Stimulated activated CD4-positive, alpha-beta T cell treated with anti-CD3 and anti-CD28 coated beads, Interleukin-15, amount 100 ng/mL, for 48 hours (primary cell): ENCODE measurements at regions not wholly inside any gene's neighbourhood (a gene's known extent, or its start where the extent isn't known, plus 50 kb on each side); places are given as distances from the start of the nearest gene placed in this dataset.

ENCODE experiments used
- DNase-seq, 2 donors: peaks; one replicate each; pipeline ENCODE4 v3.0.0-alpha.2; 2020; ENCODE audit warnings: low read depth in 2 of 2

DNA sequence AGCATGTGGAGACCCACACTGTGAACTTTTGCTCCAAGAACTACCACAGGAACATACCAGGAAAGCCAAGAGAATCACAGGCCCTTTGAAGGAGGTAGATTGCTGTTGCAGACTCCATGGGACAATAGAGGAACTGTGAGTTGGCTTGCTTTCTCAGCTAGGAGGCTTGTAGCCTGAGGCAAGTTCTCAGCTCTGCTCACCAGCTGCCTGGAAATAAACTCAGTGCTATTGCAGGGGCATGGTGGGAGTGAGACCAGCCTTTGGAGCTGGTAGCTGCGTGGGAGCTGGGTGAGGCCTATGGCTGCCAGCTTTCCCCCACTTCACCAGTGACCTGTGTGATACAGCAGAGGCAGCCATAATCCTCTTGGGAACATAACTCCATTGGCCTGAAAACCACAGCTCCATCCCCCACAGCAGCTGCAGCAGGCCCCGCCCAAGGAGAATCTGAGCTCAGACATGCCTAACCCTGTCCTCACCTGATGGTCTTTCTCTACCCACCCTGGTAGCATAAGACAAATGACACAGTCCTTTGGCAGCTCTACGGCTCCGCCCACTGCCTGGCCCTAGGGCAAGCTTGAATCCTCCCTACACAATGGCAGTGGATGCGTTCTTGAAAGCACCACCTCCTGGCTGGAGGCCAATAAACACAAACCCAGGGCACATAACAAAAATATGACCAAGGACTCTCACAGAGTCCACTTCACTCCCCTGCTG is 389.5 kb downstream of the KIF4B start:
- no peak for DNase-seq

DNA sequence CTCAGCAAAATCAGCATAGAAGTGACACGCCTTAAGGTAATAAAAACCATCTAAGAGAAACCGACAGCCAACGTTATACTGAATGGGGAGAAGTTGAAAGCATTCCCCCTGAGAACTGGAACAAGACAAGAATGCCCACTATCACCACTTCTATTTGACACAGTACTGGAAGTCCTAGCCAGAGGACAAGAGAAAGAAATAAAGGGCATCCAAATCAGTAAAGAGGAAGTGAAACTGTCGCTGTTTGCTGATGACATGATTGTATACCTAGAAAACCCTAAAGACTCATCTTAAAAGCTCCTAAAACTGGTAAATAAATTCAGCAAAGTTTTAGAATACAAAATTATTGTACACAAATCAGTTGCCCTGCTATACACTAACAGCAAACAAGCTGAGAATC is 393.3 kb downstream of the KIF4B start:
- no peak for DNase-seq

DNA sequence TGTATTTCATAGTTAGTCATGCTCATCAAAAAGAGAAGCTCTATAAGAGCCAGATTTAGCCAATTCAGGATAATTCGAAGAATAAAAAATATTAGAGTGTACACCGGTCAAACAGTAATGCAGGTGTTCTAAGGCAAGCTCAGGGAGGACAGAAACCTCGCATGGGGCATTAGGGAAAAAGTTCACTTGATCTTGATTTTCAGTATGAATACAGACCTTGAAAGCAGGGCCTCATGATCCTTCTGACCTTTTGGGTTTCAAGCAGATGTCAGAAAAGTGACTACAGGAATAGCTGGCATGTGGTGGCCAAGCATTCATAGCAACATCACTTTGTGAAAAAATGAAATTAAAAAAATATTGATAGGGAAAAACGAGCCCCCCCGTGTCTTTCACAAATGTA is 394.9 kb downstream of the KIF4B start:
- DNase-seq: no peak

DNA sequence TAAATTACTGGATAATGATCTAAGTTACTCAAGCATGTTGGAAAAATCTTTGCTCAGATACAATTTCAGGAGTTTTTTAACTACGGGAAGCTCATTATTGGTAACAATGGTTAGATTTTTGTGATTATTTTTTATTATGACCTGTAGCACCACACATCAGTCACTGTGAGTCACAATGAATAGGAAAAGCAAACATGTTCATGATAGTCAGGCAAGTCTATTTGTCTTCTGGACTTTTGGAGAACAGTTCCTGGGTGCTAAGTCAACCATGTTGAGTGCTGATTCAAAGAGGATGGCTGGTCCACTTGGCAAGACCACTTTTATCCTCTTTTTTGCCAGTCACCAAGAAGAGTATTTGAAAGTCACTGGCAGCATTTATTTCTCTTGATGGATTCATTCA is 403.2 kb downstream of the KIF4B start:
- no peak for DNase-seq

DNA sequence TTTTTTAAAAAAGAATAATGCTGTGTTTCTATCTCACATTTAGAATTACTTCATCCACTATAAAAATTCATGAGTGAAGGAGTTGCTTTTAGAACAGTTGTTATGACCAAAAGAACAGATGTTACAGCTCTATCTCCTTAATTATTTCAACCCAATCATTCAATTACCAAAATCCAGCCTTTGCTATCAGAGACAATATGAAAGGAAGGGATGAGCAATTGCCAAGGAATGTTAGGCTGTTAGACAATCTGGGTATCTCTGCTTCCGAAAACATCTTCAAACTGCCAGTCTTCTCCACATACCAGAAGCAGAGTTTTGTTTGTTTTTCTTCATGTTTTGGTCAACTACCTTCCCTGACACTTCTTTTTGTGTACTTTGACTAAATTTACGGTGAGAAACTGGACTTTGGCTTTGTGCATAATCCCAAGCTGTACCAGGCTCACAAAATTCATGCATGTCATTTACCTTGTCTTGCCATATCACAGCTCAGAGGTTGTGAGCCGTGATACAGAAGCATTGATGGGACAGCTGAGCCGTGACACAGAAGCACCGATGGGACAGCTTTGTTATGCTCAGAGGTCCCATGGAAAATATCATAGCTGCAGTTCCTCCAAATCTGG is 405.5 kb downstream of the KIF4B start:
- no peak for DNase-seq

DNA sequence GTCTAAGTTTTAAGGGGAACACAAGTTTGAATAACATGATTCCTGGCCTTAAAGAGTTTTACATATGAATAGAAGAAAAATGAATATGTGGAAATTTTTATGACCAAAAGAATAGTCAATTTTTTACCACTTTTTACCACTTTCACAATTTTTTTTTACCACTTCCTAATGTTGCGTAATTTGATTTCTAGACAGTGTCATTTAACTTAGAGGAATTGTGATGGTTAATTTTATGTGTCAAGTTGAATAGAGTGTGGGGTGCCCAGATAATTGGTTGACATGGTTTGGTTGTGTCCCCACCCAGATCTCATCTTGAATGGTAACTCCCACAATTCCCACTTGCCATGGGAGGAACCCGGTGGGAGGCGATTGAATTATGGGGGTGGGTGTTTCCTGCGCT is 416.6 kb downstream of the KIF4B start:
- DNase-seq: no peak

DNA sequence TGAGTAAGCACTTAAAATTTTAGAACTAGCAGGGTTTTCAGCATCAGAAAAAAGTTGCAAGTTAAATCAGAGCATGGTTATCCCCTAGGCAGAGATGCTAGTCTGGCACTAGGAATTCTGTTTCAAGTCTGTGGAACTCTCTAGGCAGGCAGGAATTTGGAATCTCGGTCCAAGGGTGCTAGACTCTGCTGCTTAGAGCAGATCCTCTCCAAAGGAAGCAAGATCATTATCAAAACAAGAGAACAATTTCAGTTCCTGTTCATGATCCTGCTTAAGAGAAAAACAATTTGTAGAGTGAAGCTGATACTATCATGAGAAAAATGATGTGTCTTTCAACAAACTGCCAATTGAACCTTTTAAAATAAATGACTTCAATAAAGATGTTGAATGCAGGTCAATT is 420.7 kb downstream of the KIF4B start:
- DNase-seq: no peak

DNA sequence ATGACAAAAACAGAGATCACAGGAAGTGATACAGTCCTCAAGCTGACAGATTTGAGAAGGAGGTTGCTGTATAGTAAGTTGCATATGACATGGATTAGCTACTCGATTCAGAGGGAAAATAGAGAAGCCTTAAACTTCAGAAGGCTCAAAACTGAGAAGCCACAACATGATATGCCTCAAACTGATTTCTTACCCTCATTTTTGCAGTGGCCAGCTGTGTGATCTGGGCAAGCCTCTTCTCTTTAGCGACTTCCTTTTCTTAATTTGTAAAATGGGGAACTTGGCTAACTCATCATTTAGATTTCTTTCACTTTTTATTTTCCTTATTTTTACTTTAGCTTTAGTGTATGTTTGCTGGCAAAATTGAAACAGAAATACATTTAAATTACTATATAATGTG is 421.1 kb downstream of the KIF4B start:
- no peak for DNase-seq

DNA sequence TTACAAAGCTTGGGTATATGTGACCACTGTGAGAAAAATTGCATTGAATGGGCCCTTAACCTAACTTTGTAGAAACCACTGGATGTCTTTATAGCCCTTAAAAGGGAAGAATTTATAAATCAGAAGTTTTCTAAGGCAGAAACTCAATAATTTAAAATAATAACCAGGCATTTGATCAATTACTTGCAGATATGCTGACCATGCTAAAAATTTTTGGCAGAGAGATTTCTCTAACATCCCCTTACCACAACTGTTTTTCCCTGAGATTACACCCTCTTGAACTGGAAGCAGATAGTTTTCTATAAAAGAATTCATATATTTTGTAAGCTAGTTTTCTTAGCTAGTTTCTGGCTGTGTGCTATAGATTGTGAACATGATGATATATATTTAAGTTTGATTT is 428.3 kb downstream of the KIF4B start:
- DNase-seq: no peak

DNA sequence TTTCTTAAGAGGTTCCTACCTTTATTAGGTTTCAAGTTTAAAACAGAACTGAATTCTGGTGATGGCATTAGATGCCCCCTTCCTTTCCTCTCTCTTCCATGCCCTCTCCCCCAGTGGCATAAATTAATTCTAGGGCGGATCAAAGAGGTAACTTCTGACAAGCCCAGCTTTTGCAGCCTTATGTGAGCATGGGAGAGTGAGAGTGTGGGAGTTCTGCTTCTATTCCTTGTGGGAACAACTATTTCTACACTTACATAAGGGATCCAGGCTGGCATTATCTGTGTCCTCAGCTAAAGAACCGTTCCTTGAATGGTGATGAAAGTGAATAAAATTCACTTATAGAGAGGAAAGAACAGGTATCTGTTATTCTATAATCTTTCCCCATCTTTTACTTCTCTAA is 437.6 kb downstream of the KIF4B start:
- no peak for DNase-seq

DNA sequence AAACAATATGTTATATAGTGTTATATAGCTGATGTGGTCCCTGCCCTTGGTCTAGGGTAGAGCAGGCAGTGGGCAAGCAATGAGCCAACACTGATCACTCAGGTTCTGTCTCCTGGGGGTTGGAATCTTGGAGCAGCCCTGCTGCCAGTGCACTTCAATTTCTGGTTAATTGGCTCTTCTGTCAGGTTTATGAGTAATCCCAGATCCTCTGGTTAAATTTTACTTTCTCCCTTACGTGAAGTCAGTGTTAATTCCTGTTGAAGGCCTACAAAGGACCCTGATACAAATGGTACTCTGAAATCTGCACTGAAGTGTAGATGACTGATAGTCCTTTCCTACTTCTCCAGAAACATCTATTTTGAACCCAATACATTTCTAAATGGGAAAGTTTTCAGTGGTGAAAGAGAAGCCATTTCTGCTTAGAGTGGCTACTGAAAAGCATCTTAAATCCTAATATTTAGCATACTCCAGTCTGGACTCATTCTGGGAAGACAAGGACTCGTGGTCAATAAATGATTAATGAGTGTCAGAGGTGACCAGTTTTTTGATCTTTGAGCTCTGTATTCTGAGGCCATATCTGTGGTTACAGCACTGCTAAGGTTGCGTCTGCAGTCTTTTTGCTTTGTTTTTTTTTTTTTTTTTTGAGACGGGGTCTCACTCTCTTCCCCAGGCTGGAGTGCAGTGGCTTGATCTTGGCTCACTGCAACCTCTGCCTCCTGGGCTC is 442.4 kb downstream of the KIF4B start:
- no peak for DNase-seq

DNA sequence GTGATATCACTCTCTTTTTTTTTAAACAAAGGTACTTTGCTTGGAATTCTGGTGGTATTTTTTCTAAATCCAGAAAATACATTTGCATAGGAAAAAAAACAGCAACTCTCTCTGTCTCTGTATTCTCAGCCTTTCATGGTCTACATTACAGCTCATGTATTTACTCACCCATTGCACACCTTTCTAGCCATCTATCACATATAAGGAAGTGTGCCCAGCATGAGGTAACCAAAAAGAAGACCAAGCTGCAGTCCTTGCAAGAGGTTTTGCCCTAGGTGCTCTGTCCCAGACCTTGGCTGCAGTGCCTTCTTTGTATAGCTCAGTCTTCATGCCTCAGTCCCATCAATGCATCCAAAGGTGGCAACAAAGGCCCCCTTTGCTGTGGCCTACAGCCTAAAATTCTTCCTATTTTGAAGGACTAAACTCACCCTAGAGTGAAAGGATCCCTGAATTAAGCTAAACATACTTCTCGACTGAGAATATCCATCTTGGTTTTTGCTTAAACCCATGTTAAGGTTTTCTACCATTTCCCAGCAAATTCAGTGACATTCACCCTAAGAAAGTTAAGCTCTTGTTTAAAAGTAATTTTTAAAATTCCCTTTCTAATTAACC is 446.4 kb downstream of the KIF4B start:
- DNase-seq: no peak

DNA sequence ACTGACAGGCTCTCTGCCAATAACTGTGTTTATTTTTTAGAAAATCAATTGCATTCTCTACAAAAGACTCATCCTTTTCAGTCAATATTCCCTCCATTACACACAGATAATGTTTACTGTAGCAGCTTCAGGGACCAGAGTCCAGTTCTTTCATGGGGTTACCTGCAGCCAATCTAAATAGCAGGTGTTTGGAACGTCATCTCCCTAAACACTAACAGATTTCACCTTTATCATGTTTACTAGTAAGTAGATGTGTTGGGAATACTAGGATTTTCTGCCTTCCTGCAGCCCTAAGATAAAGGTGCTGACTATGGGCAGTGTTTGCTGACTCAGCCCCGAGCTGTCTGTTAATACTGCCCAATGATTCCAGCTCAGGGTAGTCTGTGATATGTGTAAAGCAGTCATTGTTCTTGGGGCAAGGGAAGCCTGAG is 447.0 kb downstream of the KIF4B start:
- DNase-seq: no peak

DNA sequence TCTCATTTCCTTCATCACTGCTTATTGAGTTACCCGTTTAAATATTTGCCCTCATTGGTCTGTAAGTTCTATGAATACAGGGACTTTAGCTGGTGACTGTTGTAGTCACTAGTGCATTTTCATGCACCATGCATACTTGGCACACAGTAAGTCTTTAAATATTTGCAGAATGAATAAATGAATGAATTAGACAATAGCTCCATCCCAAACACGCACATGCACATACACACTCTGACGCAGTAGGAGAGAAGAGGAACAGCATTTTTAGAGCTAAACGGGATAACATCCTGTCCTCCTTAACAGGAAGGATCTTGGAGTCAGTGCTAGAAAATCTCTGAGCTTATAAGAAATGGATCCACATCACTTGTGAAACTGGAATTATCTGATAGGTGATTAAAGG is 447.7 kb downstream of the KIF4B start:
- no peak for DNase-seq

DNA sequence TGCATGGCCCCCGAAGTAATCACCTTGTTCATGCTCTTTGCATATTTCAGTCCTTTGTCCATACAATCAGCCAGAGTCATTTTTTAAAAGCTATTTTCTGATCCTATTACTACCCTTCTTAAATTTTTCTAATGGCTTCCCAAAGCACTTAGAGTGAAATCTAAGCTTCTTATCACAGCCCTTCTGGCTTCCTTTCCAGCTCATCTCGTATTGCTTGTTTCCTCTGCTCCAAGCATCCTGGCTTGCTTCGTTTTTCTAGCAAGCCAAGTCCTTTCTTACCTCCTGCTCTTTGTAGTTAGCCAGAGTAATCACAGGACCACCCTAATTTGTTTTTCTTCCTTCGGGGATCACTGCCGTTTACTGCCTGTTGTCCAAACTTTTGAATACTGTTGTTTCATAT is 453.3 kb downstream of the KIF4B start:
- DNase-seq: no peak

DNA sequence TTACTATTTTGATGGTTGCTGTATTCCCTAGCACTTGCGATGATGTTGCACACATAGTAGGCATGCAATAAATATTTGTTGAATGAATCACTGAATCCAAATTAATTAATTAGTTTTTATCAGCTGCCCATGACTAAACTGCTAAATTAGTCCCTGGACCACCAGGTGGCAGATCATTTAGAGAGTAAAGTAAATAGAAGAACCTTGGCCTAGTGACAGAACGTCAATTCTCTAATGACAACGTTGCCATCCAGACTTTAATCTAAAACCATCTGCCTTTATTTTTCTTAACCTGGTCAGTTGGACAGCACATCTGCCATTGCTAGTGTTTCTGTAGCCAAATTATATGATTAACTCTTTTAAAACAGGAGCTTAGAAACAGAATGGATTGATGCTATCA is 457.5 kb downstream of the KIF4B start:
- no peak for DNase-seq

DNA sequence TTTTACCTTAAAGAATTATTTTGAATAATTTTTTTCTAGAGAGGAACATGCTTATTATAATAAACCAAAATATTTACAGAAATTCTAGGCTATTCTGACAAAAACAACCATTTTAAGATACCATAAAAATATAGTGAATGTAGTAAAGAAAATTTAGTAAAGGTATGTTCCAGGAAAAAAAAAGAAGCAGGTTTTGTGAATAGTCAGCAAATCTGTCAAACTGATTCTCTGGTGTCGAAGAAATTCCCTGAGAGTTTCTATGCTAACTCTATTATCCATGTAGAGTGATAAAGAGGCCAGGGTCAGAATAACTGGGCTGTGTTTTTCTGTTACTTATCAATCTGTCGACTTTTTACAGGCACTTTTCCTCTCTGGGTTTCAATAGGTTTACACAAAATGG is 459.2 kb downstream of the KIF4B start:
- no peak for DNase-seq

DNA sequence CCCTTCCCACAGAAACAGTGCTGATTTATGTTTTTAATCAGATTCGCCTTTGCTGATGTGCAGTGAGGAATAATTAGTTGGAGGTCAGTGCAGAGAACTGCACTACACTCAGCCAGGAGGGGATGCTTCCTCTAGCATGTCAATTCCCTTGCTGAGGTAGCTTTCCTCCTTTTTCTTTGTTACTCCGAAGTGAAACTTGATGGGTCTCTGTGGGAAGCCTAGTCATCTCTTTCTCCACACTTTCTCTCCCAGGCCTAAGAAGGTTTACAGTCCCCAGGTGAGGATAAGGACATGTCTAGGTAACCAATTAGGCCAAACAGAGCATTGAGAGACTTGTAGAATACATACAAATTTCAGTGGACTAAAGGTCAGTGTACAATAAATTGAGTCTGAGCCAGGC is 461.8 kb downstream of the KIF4B start:
- no peak for DNase-seq

DNA sequence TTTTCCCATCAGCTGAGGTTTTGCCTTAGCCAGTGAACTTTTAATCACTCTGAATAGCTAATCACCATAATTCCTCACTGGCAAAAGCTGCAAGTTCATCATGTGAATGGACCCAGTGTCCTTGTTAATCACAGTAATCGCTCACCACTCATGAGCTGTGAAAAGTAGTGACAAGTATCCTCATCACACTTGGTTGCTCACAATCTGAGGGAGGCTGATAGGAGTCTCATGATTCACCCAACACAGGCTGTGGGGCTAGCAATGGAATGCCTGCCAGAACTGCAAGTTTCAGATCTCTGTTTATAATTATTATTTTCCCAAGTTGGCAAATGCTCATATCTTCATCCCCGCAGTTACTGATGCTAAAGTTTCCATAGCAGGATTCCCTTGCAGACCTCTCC is 467.2 kb downstream of the KIF4B start:
- no peak for DNase-seq

DNA sequence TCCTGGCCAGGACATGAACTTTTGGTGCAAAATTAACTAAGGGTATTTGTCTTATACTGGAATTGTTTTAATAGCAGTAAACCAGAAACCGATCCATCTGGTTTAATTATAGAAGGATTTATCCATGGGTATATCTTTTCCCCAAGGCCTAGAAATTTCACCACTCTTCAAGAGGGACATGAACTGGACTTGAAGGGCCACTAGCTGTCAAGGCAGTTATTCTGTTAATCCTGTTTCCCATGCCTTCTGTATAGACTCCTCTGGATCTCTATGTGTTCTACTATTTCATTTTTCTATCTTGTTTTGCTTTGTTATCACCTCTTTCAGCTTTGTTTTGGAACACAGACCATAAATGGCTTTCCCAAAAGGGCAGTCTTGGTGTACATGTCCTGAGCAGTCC is 467.6 kb downstream of the KIF4B start:
- DNase-seq: no peak

DNA sequence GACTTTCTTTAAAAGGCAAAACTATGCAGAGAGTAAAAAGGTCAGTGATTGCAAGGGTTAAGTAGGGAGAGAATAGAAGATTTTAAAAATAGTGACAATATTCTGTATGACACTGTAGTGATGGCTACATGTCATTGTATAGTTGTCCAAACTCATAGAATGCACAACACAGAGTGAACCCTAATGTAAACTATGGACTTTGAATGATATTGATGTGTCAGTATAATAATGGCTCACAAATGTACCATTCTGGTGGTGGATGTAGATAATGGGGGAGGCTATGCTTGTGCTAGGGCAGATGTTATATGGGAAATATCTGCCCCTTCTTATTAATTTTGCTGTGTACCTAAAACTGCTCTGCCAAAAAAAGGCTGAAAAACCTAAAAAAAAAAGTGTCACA is 468.9 kb downstream of the KIF4B start:
- DNase-seq: no peak

DNA sequence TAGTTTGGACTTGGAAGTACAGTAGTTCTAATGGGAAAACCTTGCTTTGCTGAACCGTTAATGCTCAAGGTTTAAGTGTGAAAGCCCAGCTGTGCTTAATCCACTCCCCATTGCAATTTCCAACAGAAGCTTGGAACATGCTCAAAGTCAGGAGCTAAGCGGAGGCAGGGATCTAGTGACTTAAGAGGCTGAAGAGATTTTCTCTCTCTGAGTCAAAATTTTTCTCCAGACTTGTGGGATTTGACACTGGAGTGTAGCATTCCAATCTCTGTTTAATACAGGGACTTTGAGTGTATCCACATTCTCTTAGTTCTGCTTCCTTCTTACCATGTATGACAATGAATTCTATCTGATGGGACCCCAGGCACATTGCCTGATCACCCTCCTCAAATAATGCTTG is 471.8 kb downstream of the KIF4B start:
- no peak for DNase-seq

DNA sequence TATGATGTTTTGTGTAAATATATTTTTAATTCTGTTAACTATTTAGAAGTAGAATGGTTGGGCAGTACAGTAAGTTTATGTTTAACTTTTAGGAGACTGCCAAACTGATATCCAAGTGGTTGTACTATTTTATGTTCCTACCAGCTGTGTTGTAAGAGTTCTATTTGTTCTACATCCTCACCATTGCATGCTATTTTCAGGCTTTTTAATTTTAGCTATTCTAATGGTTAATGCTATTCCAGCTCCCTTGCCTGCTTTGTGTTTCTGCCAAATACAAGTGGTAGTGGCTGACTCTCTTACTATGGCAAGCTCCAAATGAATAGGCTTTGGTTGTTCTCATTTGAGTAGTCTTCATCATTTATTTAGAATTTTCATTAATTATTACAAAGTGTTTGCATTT is 476.4 kb downstream of the KIF4B start:
- no peak for DNase-seq
